Muscle of arm (tissue), 1 donor: ENCODE measurements at regions not wholly inside any gene's neighbourhood (a gene's known extent, or its start where the extent isn't known, plus 50 kb on each side); places are given as distances from the start of the nearest gene placed in this dataset.
"Not testable (repeated sequence)": the region's sequence is repeated elsewhere in the genome, so short reads cannot be mapped to it uniquely, and the experiment has no call there.

Experiments
- DNase-seq: peaks from one replicate; pipeline ENCODE4 v3.0.0-alpha.2; 2013

DNA sequence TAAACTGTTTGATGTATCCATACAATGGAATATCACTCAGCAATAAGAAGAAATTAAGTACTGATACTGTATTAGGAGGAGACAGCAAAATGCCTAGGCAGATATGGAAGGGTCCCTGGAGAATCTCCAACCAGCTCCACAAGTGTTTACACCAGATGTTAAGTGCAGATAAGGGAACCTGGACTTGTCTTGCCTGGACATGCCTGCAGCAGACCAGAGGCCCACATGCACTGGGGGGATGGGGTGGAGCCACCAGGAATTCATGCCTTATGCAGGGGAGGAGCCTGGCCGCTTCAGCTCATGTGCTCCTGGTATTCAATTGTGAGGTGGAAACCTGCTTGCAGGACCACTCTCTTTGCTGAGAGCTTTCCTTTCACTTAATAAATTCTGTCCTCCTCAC is 287.6 kb downstream of the LIPI start:
- DNase-seq = not testable (repeated sequence)

DNA sequence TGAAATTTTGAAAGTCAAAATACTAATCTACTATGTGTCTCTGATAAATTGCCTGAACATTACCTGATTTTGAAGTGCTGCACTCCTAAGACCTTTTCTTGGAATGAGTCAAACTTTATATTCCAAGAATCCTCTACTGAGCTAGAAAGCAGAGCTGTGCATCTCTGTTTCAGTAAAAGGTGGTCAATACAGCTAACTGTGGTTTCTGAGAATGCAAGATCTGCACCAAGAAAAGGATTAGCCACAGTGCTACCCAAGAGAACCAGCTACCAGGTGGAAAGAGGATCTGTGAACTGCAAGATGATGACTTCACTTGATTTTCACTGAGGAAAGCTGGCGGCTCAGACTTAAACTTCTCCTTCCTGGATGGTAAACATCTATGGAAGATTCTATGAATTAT is 289.3 kb downstream of the LIPI start:
- DNase-seq = not testable (repeated sequence)

DNA sequence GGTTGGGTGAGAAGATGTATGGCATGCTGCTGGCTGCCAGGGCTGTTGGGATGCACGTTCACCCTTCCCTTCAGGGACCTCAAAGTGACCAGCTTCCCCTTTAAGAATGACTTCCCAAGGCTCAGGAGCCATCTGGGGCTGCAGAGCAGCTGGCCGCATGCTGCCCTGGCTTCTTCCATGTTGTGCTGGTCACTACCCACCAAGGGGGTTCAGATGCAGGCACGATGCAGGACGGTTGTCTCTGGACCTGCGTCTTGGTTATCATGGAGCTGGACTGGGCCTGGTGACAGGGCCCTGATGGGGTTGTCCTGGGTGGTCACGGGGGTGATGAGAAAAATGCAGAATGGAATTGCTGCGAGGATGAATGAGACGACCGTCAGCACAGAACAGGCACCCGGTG is 297.8 kb downstream of the POTED start:
- not testable (repeated sequence) for DNase-seq

DNA sequence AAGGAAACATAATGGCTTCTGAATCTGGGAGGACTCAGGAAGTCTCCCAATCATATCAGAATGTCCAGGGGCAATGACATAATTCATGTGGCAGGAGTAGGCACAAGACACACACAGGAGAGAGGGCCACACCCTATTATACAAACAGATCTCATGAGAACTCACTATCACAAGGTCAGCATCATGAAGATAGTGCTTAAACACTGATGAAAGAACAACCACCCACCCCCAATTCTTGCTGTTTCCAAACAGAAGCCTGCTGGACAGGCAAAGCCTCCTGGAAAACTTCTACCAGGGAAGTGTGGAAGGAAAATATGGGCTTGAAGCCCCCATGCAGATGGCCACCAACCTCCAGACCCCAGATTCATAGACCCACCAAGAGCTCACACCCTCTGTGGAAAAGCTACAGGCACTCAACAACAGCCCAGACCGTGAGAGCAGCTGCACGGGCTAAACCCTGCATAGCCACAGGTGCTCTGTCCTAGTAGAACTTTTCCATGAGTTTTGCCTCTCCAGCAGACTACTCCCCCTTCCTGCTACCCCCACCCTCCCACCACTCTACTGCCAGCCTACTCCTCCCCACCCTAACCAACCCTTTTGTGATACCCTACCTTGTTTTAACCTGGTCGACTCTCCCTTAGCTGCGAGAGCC is 287.1 kb downstream of the POTED start:
- DNase-seq = not testable (repeated sequence)

DNA sequence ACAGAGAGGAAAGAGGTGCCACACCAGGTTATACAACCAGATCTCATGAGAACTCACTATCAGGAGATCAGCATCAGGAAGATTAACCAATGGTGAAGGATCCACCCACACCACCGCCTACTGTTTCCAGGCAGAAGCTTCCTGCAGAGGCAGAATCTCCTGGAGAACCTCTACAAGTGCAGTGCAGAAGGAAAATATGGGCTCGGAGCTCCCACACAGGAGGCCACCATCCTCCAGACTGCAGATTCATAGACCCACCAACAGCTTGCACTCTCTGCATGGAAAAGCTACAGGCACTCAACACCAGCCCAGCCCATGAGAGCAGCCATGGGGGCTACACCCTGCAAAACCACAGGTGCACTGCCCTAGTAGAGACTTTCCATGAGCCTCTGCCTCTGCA is 284.0 kb downstream of the POTED start:
- not testable (repeated sequence) for DNase-seq

DNA sequence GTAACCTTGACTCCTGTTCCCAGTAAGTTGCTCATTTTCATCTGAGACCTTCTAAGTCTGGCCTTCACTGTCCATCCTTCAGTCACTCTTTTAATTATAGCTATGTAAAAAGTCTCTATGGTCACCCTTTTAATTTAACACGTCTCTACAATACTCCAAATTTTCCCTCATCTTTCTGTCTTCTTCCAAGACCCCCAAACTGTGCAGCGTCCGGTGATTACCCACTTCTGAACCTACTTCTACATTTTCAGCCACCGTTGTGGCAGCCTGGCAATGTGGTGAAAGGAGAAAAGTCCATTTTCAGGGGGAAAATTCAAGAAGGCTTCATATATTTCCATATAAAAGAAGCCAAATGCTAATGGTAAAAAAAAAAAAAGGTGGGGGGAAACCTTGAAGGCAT is 283.4 kb downstream of the POTED start:
- not testable (repeated sequence) for DNase-seq

DNA sequence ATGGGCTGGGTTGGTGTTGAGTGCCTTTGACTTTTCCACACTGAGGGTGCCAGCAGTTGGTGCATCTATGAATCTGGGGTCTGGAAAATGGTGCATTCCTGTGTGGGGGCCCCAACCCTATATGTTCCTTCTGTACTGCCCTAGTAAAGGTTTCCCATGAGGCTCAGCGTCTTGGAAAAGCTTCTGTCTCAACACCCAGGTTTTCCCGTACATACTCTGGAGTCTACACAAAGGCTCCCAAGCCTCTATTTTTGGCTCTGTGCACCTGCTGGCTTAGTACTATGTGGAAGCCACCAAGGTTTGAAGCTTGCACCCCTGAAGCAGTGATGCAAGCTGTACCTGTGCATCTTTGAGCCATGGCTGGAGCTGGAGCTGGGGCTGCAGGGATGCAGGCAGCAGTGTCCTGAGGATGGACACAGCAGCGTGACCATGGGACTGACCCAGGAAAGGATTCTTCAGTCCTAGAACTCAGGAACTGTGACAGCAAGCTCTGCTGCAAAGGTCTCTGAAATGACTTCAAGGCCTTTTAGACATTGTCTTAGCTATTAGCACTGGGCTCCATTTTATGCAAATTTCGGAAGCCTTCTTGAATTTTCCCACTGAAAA is 282.7 kb downstream of the POTED start:
- DNase-seq = not testable (repeated sequence)

DNA sequence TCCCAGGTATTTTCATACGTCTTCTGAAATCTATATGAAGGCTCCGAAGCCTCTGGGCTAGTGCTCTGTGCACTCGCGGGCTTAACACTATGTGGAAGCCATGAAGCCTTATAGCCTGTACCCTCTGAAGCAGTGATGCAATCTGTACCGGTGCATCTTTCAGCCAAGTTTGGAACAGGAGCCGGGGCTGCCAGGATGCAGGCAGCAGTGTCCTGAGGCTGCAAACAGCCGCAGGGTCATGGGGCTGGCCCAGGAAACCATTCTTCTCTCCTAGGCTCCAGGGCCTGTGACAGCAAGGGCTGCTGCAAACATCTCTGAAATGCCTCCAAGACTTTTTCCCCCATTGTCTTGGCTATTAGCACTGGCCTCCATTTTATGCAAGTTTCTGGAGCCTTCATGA is 279.6 kb downstream of the POTED start:
- not testable (repeated sequence) for DNase-seq

DNA sequence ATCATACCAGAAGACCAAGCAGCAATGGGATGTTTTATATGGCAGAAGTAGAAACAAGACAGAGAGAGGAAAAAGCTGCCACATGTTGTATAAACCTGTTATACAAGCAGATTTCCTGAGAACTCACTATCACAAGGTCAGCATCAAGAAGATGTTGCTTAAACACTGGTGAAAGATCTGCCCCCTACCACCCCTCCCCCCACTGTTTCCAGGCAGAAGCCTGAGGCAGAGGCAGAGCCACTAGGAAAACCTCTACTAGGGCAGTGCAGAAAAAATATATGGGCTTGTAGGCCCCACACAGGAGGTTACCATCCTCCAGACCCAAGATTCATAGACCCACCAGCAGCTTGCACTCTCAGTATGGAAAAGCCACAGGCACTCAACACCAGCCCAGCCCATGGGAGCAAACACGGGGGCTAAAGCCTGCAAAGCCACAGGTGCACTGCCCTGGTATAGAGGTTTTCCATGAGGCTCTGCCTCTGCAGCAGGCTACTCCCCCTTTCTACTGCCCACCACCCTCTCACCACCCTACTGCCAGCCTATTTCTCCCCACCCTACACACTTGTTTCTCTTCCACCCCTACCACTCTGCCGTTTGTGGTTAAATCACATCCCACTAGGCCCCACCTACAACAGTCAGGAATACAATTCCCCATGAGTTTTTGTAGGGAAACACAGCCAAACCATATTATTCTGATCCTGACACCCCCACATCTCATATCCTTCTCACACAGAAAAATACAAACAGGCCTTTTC is 274.2 kb downstream of the POTED start:
- not testable (repeated sequence) for DNase-seq

DNA sequence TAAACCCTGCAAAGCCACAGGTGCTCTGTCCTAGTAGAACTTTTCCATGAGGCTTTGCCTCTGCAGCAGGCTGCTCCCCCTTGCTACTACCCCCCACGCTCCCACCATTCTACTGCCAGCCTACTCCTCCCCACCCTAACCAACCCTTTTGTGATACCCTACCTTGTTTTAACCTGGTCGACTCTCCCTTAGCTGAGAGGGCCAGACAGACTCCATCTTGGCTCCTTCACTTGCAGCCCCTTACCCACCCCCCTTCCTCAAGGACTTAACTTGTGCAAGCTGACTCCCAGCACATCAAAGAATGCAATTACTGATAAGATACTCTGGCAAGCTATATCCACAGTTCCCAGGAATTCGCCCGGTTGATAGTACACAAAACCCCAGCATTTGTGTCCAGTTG is 267.9 kb downstream of the POTED start:
- DNase-seq = not testable (repeated sequence)

DNA sequence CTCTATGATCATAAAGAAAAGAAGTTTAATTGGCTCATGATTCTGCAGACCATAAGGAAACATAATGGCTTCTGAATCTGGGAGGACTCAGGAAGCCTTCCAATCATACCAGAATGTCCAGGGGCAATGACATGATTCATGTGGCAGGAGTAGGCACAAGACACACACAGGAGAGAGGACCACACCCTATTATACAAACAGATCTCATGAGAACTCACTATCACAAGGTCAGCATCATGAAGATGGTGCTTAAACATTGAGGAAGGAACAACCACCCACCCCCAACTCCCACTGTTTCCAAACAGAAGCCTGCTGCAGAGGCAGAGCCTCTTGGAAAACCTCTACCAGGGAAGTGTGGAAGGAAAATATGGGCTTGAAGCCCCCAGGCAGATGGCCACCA is 267.4 kb downstream of the POTED start:
- DNase-seq = not testable (repeated sequence)

DNA sequence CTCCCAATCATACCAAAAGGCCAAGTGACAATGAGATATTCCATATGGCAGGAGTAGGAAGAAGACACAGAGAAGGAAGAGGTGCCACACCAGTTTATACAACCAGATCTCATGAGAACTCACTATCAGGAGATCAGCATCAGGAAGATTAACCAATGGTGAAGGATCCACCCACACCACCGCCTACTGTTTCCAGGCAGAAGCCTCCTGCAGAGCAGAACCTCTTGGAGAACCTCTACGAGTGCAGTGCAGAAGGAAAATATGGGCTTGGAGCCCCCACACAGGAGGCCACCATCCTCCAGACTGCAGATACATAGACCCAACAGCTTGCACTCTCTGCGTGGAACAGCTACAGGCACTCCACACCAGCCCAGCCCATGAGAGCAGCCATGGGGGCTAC is 264.4 kb downstream of the POTED start:
- not testable (repeated sequence) for DNase-seq

DNA sequence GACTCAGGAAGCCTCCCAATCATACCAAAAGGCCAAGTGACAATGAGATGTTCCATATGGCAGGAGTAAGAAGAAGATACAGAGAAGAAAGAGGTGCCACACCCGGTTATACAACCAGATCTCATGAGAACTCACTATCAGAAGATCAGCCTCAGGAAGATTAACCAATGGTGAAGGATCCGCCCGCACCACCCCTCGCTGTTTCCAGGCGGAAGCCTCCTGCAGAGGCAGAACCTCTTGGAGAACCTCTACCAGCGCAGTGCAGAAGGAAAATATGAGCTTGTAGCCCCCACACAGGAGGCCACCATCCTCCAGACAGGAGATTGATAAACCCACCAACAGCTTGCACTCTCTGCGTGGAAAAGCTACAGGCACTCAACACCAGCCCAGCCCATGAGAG is 245.1 kb downstream of the POTED start:
- DNase-seq = no peak

DNA sequence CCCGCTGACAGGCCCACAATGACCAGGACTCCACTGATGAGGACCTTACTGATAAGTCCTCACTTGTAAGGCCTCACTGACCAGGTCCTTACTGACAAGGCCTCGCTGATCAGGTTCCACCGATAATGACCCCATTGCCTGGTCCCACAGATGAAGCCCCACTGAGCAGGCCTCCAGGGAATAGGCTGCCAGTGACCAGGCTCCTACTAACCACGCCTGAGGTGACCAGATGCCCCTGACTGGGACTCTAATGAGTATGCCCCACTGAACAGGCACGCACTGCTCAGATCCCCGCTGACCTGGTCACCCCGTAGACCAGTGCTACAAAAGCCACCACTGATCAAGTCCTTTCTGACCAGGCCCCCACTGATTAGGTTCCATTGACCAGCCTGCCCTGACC is 241.2 kb downstream of the POTED start:
- not testable (repeated sequence) for DNase-seq

DNA sequence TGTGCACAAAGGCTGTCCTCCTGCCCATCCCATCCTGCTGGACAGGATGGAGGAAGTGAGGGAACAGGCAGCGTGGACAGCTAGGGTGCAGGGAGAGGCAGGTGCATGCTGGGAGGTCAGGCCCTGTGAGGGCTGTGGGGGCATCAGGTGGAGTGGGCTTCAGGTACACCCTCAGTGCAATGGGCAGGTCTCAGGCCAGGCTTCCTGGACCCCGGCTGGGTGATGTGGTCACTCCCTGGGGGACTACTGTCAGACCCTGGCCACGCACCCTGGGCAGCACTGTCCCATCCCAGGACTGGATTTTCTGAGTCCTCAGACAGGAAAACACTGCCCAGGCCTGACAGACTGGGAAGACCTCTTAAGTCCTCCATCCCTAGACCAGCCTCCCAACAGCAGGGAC is 239.9 kb downstream of the POTED start:
- not testable (repeated sequence) for DNase-seq

DNA sequence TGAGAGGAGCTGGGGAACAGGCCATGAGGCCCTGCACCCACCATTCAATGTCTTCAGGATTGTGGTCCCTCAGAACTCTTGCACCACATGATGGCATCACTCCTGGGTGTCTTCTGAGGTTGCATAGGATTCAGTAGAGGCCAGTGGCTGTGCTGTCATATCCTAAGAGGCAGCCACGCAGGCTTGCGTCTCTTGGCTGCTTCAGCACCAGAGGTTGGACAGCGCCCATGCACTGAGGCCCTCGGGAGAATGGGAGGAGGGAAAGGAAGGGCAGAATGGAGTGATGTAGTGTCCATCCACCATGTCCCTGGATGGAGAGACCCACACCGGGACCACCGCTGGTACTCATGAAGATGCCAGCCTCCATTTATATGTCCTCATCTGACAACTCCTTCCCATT is 237.1 kb downstream of the POTED start:
- DNase-seq = not testable (repeated sequence)

DNA sequence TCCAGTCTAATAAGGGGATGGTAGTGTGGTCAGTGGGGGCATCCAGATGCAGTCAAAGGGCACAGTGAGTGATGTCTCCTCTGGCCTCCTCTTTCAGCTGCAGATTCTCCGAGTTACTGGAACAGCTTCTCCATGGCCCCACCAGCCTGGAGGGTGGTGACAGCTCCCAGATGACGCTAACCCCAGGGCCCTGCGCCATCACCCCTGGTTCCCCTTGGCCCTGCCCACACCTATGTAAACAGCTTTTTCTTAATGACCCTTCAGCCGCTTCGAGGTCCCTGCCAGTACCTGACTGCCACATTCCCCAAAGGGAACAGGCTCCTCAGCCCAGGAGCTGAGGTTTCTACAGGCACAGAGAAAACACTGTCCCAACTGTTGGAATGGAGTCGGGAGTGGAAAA is 235.0 kb downstream of the POTED start:
- DNase-seq = not testable (repeated sequence)

DNA sequence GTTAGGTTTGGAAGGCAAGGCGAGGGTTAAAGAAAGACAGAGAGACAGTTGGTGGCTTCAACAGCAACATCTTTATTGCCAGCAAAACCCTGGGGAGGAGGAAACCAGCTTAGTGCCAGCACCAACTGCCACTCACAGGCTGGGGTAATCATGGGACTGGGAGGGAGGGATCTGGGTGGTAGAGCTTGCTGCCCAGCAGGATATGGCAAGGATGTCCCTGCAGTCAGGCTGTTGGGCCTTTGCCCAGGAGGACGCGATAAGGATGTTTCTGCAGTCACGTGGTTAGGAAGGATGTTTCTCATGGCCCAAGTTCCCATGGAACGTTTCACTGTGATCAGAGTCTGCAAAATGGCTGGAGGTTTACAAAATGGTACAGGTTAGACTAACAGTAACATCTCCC is 233.5 kb downstream of the POTED start:
- DNase-seq = not testable (repeated sequence)

DNA sequence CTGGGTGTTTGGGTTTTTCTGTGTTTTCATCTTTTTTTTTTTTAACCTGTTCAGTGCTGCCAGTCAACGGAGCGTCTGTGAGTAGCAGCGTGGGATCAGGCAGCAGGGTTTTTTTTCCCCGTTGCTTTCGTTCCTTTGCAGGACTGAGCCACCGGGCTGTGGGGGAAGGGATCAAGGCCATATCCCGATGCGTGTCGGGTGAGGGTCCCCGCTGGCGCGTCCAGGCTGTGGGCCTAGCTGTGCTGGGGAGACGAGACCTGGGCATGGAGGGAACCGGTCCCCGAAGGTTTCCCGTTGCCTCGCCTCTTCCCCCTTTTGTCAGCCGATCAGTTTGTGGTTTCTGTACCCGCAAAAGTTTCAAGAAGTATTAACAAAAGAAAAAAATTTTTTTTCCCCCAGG is 218.1 kb downstream of the POTED start:
- DNase-seq = not testable (repeated sequence)

DNA sequence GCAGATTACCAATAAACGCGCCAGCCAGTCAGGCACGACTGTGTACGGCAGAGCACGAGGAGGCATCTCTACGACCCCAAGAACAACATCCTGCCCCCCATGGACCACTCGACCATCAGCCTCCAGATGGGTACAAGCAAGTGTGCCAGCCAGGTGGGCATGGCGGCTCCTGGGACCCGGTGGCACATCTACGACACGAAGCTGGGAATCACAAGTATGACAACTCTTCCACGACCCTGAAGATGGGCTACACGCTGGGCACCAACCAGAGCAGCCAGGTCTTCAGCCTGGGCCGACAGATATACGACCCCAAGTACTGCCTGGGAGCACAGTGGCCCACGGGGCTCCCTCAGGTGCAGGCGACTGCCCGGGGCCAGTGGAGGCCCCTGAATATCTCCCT is 217.6 kb downstream of the POTED start:
- no peak for DNase-seq

DNA sequence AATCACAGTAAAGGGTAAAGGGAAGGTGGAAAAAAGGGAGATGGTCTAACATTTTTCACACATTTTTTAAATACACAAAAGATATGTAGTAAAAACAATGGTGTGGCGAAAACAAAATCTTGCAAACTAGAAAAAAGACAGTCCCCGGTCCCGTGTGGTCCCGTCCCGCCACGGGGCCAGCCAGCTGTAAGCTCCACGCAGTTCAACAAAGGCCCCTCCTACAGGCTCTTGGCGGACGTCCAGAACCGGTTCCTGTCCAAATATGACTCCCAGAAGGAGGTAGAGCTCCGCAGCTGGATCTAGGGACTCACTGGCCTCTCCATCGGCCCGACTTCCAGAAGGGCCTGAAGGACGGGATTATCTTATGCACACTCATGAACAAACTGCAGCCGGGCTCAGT is 216.9 kb downstream of the POTED start:
- not testable (repeated sequence) for DNase-seq

DNA sequence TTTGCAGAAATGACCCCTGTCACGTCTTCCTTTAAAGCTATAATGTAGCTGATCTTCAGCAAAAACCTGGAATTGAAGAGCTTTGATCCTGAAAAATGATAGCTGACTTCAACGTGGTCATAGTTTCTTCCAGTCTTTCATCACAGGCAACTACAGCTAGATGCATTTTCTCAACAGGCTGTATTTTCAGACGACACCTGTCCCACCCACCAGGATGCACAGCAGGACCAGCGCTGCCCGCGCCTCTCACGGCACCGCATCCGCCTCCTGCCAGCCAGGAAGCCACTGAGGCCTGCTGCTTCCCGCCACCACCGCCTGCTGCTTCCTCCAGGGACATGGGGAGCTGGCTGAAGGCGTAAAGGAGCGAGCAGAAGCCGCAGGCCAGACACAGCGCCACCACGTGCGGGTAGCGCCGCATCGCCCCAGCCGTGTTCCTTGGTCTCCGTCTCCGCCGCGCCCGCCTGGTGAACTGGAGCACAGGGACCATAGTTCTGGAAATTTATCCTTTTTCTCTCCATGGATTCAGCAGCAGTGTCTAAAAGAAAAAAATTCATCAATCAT is 215.7 kb downstream of the POTED start:
- not testable (repeated sequence) for DNase-seq

DNA sequence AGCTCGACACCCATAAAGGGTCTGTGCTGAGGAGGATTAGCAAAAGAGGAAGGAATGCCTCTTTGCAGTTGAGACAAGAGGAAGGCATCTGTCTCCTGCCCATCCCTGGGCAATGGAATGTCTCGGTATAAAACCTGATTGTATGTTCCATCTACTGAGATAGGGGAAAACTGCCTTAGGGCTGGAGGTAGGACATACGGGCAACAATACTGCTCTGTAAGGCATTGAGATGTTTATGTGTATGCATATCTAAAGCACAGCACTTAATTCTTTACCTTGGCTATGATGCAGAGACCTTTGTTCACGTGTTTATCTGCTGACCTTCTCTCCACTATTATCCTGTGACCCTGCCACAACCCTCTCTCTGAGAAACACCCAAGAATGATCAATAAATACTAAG is 210.7 kb downstream of the POTED start:
- DNase-seq = not testable (repeated sequence)
